ENCODE measurements at regions not wholly inside any gene's neighbourhood (a gene's known extent, or its start where the extent isn't known, plus 50 kb on each side); places are given as distances from the start of the nearest gene placed in this dataset.

- TF ChIP-seq POLR2A (IDR thresholded peaks at IDR 0.05), result no peak
- no peak for TF ChIP-seq POLR2AphosphoS5 (IDR thresholded peaks at IDR 0.05)
- TF ChIP-seq CTCF (IDR thresholded peaks at IDR 0.05 in 8 of 11, conservative IDR thresholded peaks at IDR 0.05 in 3 of 11), result no peak
- 59 to 87% (median 75%) methylated on average over 2 of the region's 2 CpGs for WGBS, 5 donors
- Histone ChIP-seq H3K9me3 (no peaks in the 10 kb centered on the region), H3K27me3 (replicated peaks in 1 of 7) (no peaks in the 10 kb centered on the region), H3K27ac (no peak overlapping the region), H3K4me1 (peaks cover 0 to 14% (median 0%) of the 10 kb centered on the region in 6 donors), H3K4me3 (no peak overlapping the region), H3K36me3 (no peaks in the 10 kb centered on the region)
- DNase-seq, result no peak
- intact Hi-C loops (cut with DNase I; ENCODE audit: low total_unique reads), result no loop called here
Measured at GRCh38 chr5:112686675-112687074, 51.0 kb upstream of the APC start.

- H3K36me3 ChIP-seq, result no peaks in the 10 kb centered on the region
- no peaks in the 10 kb centered on the region for H3K9me3 ChIP-seq
- DNase-seq, result no peak
- H3K4me3 ChIP-seq, result no peak overlapping the region
- peaks cover 0 to 14% (median 0%) of the 10 kb centered on the region in 6 donors for H3K4me1 ChIP-seq
- H3K27ac ChIP-seq, result no peak overlapping the region
- no peak for TF ChIP-seq CTCF (IDR thresholded peaks at IDR 0.05 in 8 of 11, conservative IDR thresholded peaks at IDR 0.05 in 3 of 11)
- TF ChIP-seq POLR2A (IDR thresholded peaks at IDR 0.05), result no peak
- no peak for TF ChIP-seq POLR2AphosphoS5 (IDR thresholded peaks at IDR 0.05)
- no peaks in the 10 kb centered on the region for H3K27me3 ChIP-seq (replicated peaks in 1 of 7)
- intact Hi-C loops (cut with DNase I; ENCODE audit: low total_unique reads), result no loop called here
Measured at GRCh38 chr5:112687306-112687705, 50.4 kb upstream of the APC start.

Measured in spleen (tissue), 11 donors.